A673 (cell line): ENCODE measurements at regions not wholly inside any gene's neighbourhood (a gene's known extent, or its start where the extent isn't known, plus 50 kb on each side); places are given as distances from the start of the nearest gene placed in this dataset.

Experiments used
- BruUV-seq: library from RNA; stranded (reverse); fragments of 400-500 nt; replicated peaks from 2 replicates; lab custom pipeline; 2021; lab: Mats Ljungman, UMichigan
- CTCF ChIA-PET: fragments of 300-600 bp; sonication (Branson Sonifier 250); formaldehyde crosslinking; loops from one replicate; lab custom pipeline; 2022; ENCODE audit warnings: antibody characterized with exemption; lab: Charles Lee
- POLR2A ChIA-PET: fragments of 300-600 bp; sonication (Branson Sonifier 250); formaldehyde crosslinking; loops from one replicate; lab custom pipeline; 2022; ENCODE audit warnings: antibody characterized with exemption; ENCODE audit not compliant: low non-redundant PET; lab: Charles Lee
- DNase-seq: peaks from one replicate; pipeline ENCODE4 v3.0.0-alpha.2; 2015; ENCODE audit warnings: low spot score
- H3K27ac ChIP-seq: fragments of 200-600 bp; sonication (generic); 2 replicates; pipeline ENCODE4 v1.5.1; 2016; ENCODE audit warnings: mixed run types, low read depth, mild to moderate bottlenecking, mixed read lengths, antibody characterized with exemption, low read length; ENCODE audit not compliant: poor library complexity, severe bottlenecking
- H3K27me3 ChIP-seq: fragments of 200-600 bp; sonication (generic); replicated peaks from 2 replicates; pipeline ENCODE4 v1.6.1; 2017; ENCODE audit warnings: mixed run types, low read depth, mild to moderate bottlenecking, mixed read lengths, antibody characterized with exemption, low read length; ENCODE audit not compliant: insufficient read depth, poor library complexity
- H3K36me3 ChIP-seq: fragments of 200-600 bp; sonication (generic); 2 replicates; pipeline ENCODE4 v1.6.1; 2016; ENCODE audit warnings: mixed run types, mild to moderate bottlenecking, mixed read lengths, antibody characterized with exemption, low read length; ENCODE audit not compliant: insufficient read depth, poor library complexity, severe bottlenecking
- H3K4me1 ChIP-seq: fragments of 200-600 bp; sonication (generic); 2 replicates; pipeline ENCODE4 v1.6.1; 2017; ENCODE audit warnings: mixed run types, mild to moderate bottlenecking, mixed read lengths, antibody characterized with exemption, low read length; ENCODE audit not compliant: insufficient read depth, poor library complexity, severe bottlenecking
- H3K4me3 ChIP-seq: fragments of 200-600 bp; sonication (generic); 2 replicates; pipeline ENCODE4 v1.5.1; 2016; ENCODE audit warnings: low read depth, mixed run types, mild to moderate bottlenecking, mixed read lengths, low read length; ENCODE audit not compliant: poor library complexity, severe bottlenecking
- H3K9me3 ChIP-seq: fragments of 200-600 bp; sonication (generic); 2 replicates; pipeline ENCODE4 v1.6.1; 2016; ENCODE audit warnings: mixed run types, low read depth, mild to moderate bottlenecking, mixed read lengths, antibody characterized with exemption, low read length; ENCODE audit not compliant: poor library complexity, severe bottlenecking
- CTCF ChIP-seq: fragments of 300-800, 200-600 bp; sonication (generic); conservative IDR thresholded peaks from 2 replicates; pipeline ENCODE4 v1.5.1; 2017; ENCODE audit warnings: low read depth, mild to moderate bottlenecking, antibody characterized with exemption, low read length, moderate library complexity, mixed read lengths
- EZH2 ChIP-seq: fragments of 200-600 bp; sonication (generic); IDR thresholded peaks from 2 replicates; pipeline ENCODE4 v1.6.1; 2017; ENCODE audit warnings: borderline replicate concordance, low read depth, mild to moderate bottlenecking, mixed read lengths, antibody characterized with exemption, low read length; ENCODE audit not compliant: poor library complexity, severe bottlenecking
- intact Hi-C: fragments of 100-400 bp; cut with micrococcal nuclease; formaldehyde crosslinking; loops from one replicate; pipeline ENCODE4 v1.10.0; 2022; ENCODE audit not compliant: unreplicated experiment

GRCh38 chr12:23230899-23231298, 605.9 kb downstream of the ETNK1 start:
- BruUV-seq, result no TSS peak
- POLR2A ChIA-PET, result no interaction called here
- intact Hi-C loops, result no loop called here
- H3K27me3 ChIP-seq, result no peaks in the 10 kb centered on the region
- H3K4me1 ChIP-seq, result no peaks in the 10 kb centered on the region
- H3K36me3 ChIP-seq, result no peaks in the 10 kb centered on the region
- no peak for TF ChIP-seq CTCF
- DNase-seq, result no peak
- CTCF ChIA-PET, result no interaction called here
- no peak overlapping the region for H3K4me3 ChIP-seq
- no peaks in the 10 kb centered on the region for H3K9me3 ChIP-seq
- H3K27ac ChIP-seq, result no peak overlapping the region

- no peak for DNase-seq
- Histone ChIP-seq H3K36me3 (no peaks in the 10 kb centered on the region), H3K27me3 (no peaks in the 10 kb centered on the region), H3K4me3 (no peak overlapping the region), H3K27ac (no peak overlapping the region), H3K9me3 (no peaks in the 10 kb centered on the region), H3K4me1 (no peaks in the 10 kb centered on the region)
- ChIA-PET POLR2A (no interaction called here), CTCF (no interaction called here)
- TF ChIP-seq EZH2, result no peak
- no peak for TF ChIP-seq CTCF
- no TSS peak for BruUV-seq
- intact Hi-C loops, result no loop called here
These were observed 611.3 kb downstream of the ETNK1 start for GRCh38 chr12:23236066-23236780.

- CTCF ChIA-PET, result no interaction called here
- Histone ChIP-seq H3K36me3 (no peaks in the 10 kb centered on the region), H3K9me3 (no peaks in the 10 kb centered on the region), H3K27ac (no peak overlapping the region), H3K4me1 (no peaks in the 10 kb centered on the region), H3K27me3 (no peaks in the 10 kb centered on the region), H3K4me3 (no peak overlapping the region)
- POLR2A ChIA-PET, result no interaction called here
- no TSS peak for BruUV-seq
- no peak for DNase-seq
- no peak for TF ChIP-seq EZH2
- TF ChIP-seq CTCF, result no peak
- intact Hi-C loops, result no loop called here
These were observed 611.8 kb downstream of the ETNK1 start for GRCh38 chr12:23236811-23237210.
